Nephron (organoid): ENCODE measurements at regions not wholly inside any gene's neighbourhood (a gene's known extent, or its start where the extent isn't known, plus 50 kb on each side); places are given as distances from the start of the nearest gene placed in this dataset.

Experiments used
- H3K27ac Mint-ChIP-seq, 3 experiments: 2 replicates each; pipeline ENCODE4 v1.8.0; 2020; ENCODE audit warnings: mixed read lengths in 3 of 3, mild to moderate bottlenecking in 2 of 3, moderate library complexity in 1 of 3
- H3K27me3 Mint-ChIP-seq: 2 replicates; pipeline ENCODE4 v1.8.0; 2021; ENCODE audit warnings: low read depth, mild to moderate bottlenecking, moderate library complexity, mixed read lengths
- H3K36me3 Mint-ChIP-seq: 2 replicates; pipeline ENCODE4 v1.8.0; 2020; ENCODE audit warnings: low read depth, mixed read lengths
- H3K4me1 Mint-ChIP-seq: 2 replicates; pipeline ENCODE4 v1.8.0; 2020; ENCODE audit warnings: mixed read lengths
- H3K4me3 Mint-ChIP-seq, 3 experiments: 2 replicates each; pipeline ENCODE4 v1.8.0; 2020; ENCODE audit warnings: mild to moderate bottlenecking in 3 of 3, mixed read lengths in 3 of 3, moderate library complexity in 2 of 3
- H3K9me3 Mint-ChIP-seq: 2 replicates; pipeline ENCODE4 v1.8.0; 2020; ENCODE audit warnings: mixed read lengths
- CTCF ChIP-seq, 3 experiments: fragments of 200-600 bp; sonication (generic); IDR thresholded peaks; one replicate each; pipeline ENCODE4 v1.5.0; 2021; ENCODE audit warnings: antibody characterized with exemption in 3 of 3; ENCODE audit not compliant: unreplicated experiment in 3 of 3

- Mint-ChIP-seq H3K9me3 (peaks cover 6% of the 10 kb centered on the region), H3K4me1 (peaks cover 7% of the 10 kb centered on the region), H3K27ac (no peak overlapping the region), H3K27me3 (peaks cover 26% of the 10 kb centered on the region), H3K4me3 (no peak overlapping the region), H3K36me3 (no peaks in the 10 kb centered on the region)
- no peak for TF ChIP-seq CTCF (IDR thresholded peaks at IDR 0.05; ENCODE audit: unreplicated experiment in 3 of 3)
These were observed 514.3 kb upstream of the PPP2R3A start for GRCh38 chr3:135451037-135451785.

GRCh38 chr3:135452881-135453280, 512.6 kb upstream of the PPP2R3A start:
- Mint-ChIP-seq H3K27ac (no peak overlapping the region), H3K4me1 (peaks cover 16% of the 10 kb centered on the region), H3K27me3 (peaks cover 32% of the 10 kb centered on the region), H3K36me3 (no peaks in the 10 kb centered on the region), H3K4me3 (no peak overlapping the region), H3K9me3 (peaks cover 6% of the 10 kb centered on the region)
- TF ChIP-seq CTCF (IDR thresholded peaks at IDR 0.05; ENCODE audit: unreplicated experiment in 3 of 3): no peak

GRCh38 chr3:135453326-135453725, 512.2 kb upstream of the PPP2R3A start:
- peaks cover 6% of the 10 kb centered on the region for H3K9me3 Mint-ChIP-seq
- no peak for TF ChIP-seq CTCF (IDR thresholded peaks at IDR 0.05; ENCODE audit: unreplicated experiment in 3 of 3)

GRCh38 chr3:135454890-135455289, 510.6 kb upstream of the PPP2R3A start:
- peaks cover 16% of the 10 kb centered on the region for H3K4me1 Mint-ChIP-seq
- peaks cover 6% of the 10 kb centered on the region for H3K9me3 Mint-ChIP-seq
- H3K36me3 Mint-ChIP-seq: no peaks in the 10 kb centered on the region
- no peak for TF ChIP-seq CTCF (IDR thresholded peaks at IDR 0.05; ENCODE audit: unreplicated experiment in 3 of 3)
- H3K4me3 Mint-ChIP-seq: no peak overlapping the region
- H3K27ac Mint-ChIP-seq: no peak overlapping the region
- H3K27me3 Mint-ChIP-seq: peaks cover 33% of the 10 kb centered on the region

More at GRCh38 chr3:135453326-135453725, 512.2 kb upstream of the PPP2R3A start:
- Mint-ChIP-seq H3K4me3 (no peak overlapping the region), H3K27me3 (peaks cover 36% of the 10 kb centered on the region), H3K4me1 (peaks cover 16% of the 10 kb centered on the region), H3K36me3 (no peaks in the 10 kb centered on the region), H3K27ac (no peak overlapping the region)

GRCh38 chr3:135456108-135456790, 509.3 kb upstream of the PPP2R3A start:
- H3K27ac Mint-ChIP-seq: peak overlapping the region; percentile 17 to 65 (median 33)
- no peaks in the 10 kb centered on the region for H3K36me3 Mint-ChIP-seq
- H3K27me3 Mint-ChIP-seq: peaks cover 33% of the 10 kb centered on the region
- peaks cover 16% of the 10 kb centered on the region for H3K4me1 Mint-ChIP-seq
- peak in 2 of 3 experiments; percentile 24 to 40 for TF ChIP-seq CTCF (IDR thresholded peaks at IDR 0.05; ENCODE audit: unreplicated experiment in 3 of 3)
- peaks cover 6% of the 10 kb centered on the region for H3K9me3 Mint-ChIP-seq
- H3K4me3 Mint-ChIP-seq: peak overlapping the region; percentile 20 to 33 (median 29)
